ENCODE measurements at regions not wholly inside any gene's neighbourhood (a gene's known extent, or its start where the extent isn't known, plus 50 kb on each side); places are given as distances from the start of the nearest gene placed in this dataset.
"Not testable (repeated sequence)": the region's sequence is repeated elsewhere in the genome, so short reads cannot be mapped to it uniquely, and the experiment has no call there.

- not testable (repeated sequence) for DNase-seq (ENCODE audit: low read depth, low spot score)
Observed at GRCh38 chr20:30386099-30386498, 871.4 kb upstream of the DEFB115 start.

GRCh38 chr20:30387823-30388222 lies 869.6 kb upstream of the DEFB115 start:
- not testable (repeated sequence) for DNase-seq (ENCODE audit: low read depth, low spot score)

- not testable (repeated sequence) for DNase-seq (ENCODE audit: low read depth, low spot score)
Observed at GRCh38 chr20:30393523-30393922, 863.9 kb upstream of the DEFB115 start.

GRCh38 chr20:30397111-30397510 lies 860.4 kb upstream of the DEFB115 start:
- not testable (repeated sequence) for DNase-seq (ENCODE audit: low read depth, low spot score)

DNA sequence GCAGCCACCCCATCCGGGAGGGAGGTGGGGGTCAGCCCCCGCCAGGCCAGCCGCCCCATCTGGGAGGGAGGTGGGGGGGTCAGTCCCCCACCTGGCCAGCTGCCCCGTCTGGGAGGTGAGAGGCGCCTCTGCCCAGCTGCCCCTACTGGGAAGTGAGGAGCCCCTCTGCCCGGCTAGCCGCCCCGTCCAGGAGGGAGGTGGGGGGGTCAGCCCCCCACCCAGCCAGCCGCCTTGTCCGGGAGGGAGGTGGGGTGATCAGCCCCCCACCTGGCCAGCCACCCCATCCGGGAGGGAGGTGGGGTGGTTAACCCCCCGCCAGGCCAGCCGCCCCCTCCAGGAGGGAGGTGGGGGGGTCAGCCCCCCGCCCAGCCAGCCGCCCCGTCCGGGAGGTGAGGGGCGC lies 852.4 kb upstream of the DEFB115 start:
- not testable (repeated sequence) for DNase-seq (ENCODE audit: low read depth, low spot score)

DNA sequence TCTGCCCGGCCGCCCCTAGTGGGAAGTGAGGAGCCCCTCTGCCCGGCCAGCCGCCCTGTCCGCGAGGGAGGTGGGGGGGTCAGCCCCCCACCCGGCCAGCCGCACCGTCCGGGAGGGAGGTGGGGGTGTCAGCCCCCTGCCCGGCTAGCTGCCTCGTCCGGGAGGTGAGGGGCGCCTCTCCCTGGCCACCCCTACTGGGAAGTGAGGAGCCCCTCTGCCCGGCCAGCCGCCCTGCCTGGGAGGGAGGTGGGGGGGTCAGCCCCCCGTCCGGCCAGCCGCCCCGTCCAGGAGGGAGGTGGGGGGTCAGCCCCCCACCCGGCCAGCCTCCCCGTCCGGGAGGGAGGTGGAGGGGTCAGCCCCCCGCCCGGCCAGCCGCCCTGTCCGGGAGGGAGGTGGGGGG lies 851.9 kb upstream of the DEFB115 start:
- DNase-seq (ENCODE audit: low read depth, low spot score): not testable (repeated sequence)

GRCh38 chr20:30406370-30406769 lies 851.1 kb upstream of the DEFB115 start:
- not testable (repeated sequence) for DNase-seq (ENCODE audit: low read depth, low spot score)

GRCh38 chr20:30412972-30413371 lies 844.5 kb upstream of the DEFB115 start:
- DNase-seq (ENCODE audit: low read depth, low spot score): no peak

DNA sequence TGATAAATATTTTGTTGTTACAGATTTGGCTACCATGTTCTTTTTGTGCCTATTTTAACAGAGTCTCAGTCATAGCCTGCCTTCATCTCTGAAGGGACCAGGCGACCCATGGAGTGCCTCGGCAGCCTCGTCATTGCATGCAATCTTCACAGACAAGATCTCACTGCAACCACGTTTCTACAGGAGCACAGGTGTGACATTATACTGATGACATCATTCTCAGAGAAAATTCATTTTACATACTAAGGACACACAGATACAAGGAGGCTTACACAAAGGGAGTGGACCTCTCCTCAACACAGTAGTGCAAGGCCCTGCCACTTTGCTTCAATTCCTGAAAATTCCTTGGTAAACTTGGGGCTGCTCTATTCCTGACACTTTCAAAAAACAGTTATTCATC lies 840.1 kb upstream of the DEFB115 start:
- DNase-seq (ENCODE audit: low read depth, low spot score): not testable (repeated sequence)

- DNase-seq (ENCODE audit: low read depth, low spot score): not testable (repeated sequence)
Observed at GRCh38 chr20:30418378-30418777, 839.1 kb upstream of the DEFB115 start.

- no peak for DNase-seq (ENCODE audit: low read depth, low spot score)
Observed at GRCh38 chr20:30419466-30419865, 838.0 kb upstream of the DEFB115 start.

GRCh38 chr20:30419871-30420420 lies 837.5 kb upstream of the DEFB115 start:
- DNase-seq (ENCODE audit: low read depth, low spot score): not testable (repeated sequence)

Measured in activated naive CD8-positive, alpha-beta T cell treated with anti-CD3 and anti-CD28 coated beads, Interleukin-2, amount 50 U/mL, for 16 hours (primary cell).